KMS-11 (cell line): ENCODE measurements at regions not wholly inside any gene's neighbourhood (a gene's known extent, or its start where the extent isn't known, plus 50 kb on each side); places are given as distances from the start of the nearest gene placed in this dataset.

Experiments
- H2AFZ ChIP-seq: fragments of 200-600 bp; sonication (generic); 2 replicates; pipeline ENCODE4 v1.6.1; 2016; ENCODE audit warnings: antibody characterized with exemption, mixed run types, low read depth
- H3K27ac ChIP-seq: fragments of 200-600 bp; sonication (generic); 2 replicates; pipeline ENCODE4 v1.6.1; 2016; ENCODE audit warnings: mild to moderate bottlenecking, mixed run types
- H3K27me3 ChIP-seq: fragments of 200-600 bp; sonication (generic); 2 replicates; pipeline ENCODE4 v1.6.1; 2017; ENCODE audit warnings: mild to moderate bottlenecking, low read depth, mixed run types, moderate library complexity; ENCODE audit not compliant: insufficient read depth
- H3K36me3 ChIP-seq: fragments of 200-600 bp; sonication (generic); 2 replicates; pipeline ENCODE4 v1.6.1; 2017; ENCODE audit warnings: mild to moderate bottlenecking, mixed run types; ENCODE audit not compliant: insufficient read depth
- H3K4me1 ChIP-seq: fragments of 200-600 bp; sonication (generic); 2 replicates; pipeline ENCODE4 v1.6.1; 2016; ENCODE audit warnings: mild to moderate bottlenecking, low read depth, mixed run types; ENCODE audit not compliant: poor library complexity, severe bottlenecking
- H3K4me2 ChIP-seq: fragments of 200-600 bp; sonication (generic); 2 replicates; pipeline ENCODE4 v1.7.0; 2016; ENCODE audit warnings: mild to moderate bottlenecking, mixed run types
- H3K4me3 ChIP-seq: fragments of 200-600 bp; sonication (generic); IDR thresholded peaks from 2 replicates; pipeline ENCODE4 v1.6.1; 2017; ENCODE audit warnings: low read depth, low read length, mixed read lengths; ENCODE audit not compliant: insufficient read depth
- H3K79me2 ChIP-seq: fragments of 200-600 bp; sonication (generic); 2 replicates; pipeline ENCODE4 v1.6.1; 2016; ENCODE audit warnings: low read depth, mixed run types; ENCODE audit not compliant: insufficient read depth
- H3K9ac ChIP-seq: fragments of 200-600 bp; sonication (generic); 2 replicates; pipeline ENCODE4 v1.6.1; 2016; ENCODE audit warnings: mild to moderate bottlenecking, mixed run types
- H4K20me1 ChIP-seq: fragments of 200-600 bp; sonication (generic); 2 replicates; pipeline ENCODE4 v1.6.1; 2016; ENCODE audit warnings: mild to moderate bottlenecking, mixed run types; ENCODE audit not compliant: insufficient read depth
- CTCF ChIP-seq: fragments of 200-600 bp; sonication (generic); conservative IDR thresholded peaks from 2 replicates; pipeline ENCODE4 v1.6.1; 2017; ENCODE audit warnings: low read depth, mild to moderate bottlenecking, antibody characterized with exemption, low read length, moderate library complexity, mixed read lengths

GRCh38 chr5:125704888-125705287 is 718.3 kb upstream of the GRAMD2B start:
- H3K4me3 ChIP-seq = no peak overlapping the region
- no peaks in the 10 kb centered on the region for H3K36me3 ChIP-seq
- no peak overlapping the region for H2AFZ ChIP-seq
- H3K27ac ChIP-seq = no peak overlapping the region
- no peaks in the 10 kb centered on the region for H3K27me3 ChIP-seq
- H4K20me1 ChIP-seq = no peaks in the 10 kb centered on the region
- no peak for TF ChIP-seq CTCF
- H3K9ac ChIP-seq = no peak overlapping the region
- no peaks in the 10 kb centered on the region for H3K79me2 ChIP-seq
- H3K4me2 ChIP-seq = no peak overlapping the region
- no peaks in the 10 kb centered on the region for H3K4me1 ChIP-seq

GRCh38 chr5:125708583-125708982 is 714.6 kb upstream of the GRAMD2B start:
- H3K27me3 ChIP-seq = no peaks in the 10 kb centered on the region
- no peak overlapping the region for H3K4me3 ChIP-seq
- no peaks in the 10 kb centered on the region for H3K4me1 ChIP-seq
- TF ChIP-seq CTCF = no peak
- H4K20me1 ChIP-seq = no peaks in the 10 kb centered on the region
- no peak overlapping the region for H3K27ac ChIP-seq
- H3K79me2 ChIP-seq = no peaks in the 10 kb centered on the region
- H3K4me2 ChIP-seq = no peak overlapping the region
- no peaks in the 10 kb centered on the region for H3K36me3 ChIP-seq
- H2AFZ ChIP-seq = no peak overlapping the region
- no peak overlapping the region for H3K9ac ChIP-seq

GRCh38 chr5:125710745-125711144 is 712.5 kb upstream of the GRAMD2B start:
- Histone ChIP-seq H3K36me3 (no peaks in the 10 kb centered on the region), H3K4me2 (no peak overlapping the region), H3K27ac (no peak overlapping the region), H3K4me3 (no peak overlapping the region), H4K20me1 (no peaks in the 10 kb centered on the region), H3K27me3 (no peaks in the 10 kb centered on the region), H3K79me2 (no peaks in the 10 kb centered on the region), H3K4me1 (no peaks in the 10 kb centered on the region), H3K9ac (no peak overlapping the region), H2AFZ (no peak overlapping the region)
- TF ChIP-seq CTCF = no peak

DNA sequence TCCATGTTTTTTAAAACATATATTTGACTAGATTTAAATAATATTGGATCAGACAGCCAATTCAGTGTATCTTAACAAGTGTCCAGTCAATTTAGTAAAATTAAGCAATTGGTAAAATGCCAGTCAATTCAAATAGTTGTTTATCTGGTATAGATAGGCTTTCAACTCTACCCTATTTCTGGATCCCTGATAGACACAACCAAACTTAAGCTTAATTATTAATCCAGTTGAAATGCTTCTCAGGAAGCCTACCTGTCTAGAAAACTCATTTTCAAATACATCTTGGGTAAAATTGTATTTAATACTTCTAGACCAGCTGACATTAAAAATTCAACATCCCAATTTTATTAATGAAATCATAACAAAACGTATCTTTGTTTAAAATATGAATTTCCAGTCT is 710.8 kb upstream of the GRAMD2B start:
- Histone ChIP-seq H3K9ac (no peak overlapping the region), H3K27ac (no peak overlapping the region), H3K4me2 (no peak overlapping the region), H3K4me3 (no peak overlapping the region), H3K79me2 (no peaks in the 10 kb centered on the region), H3K27me3 (no peaks in the 10 kb centered on the region), H4K20me1 (no peaks in the 10 kb centered on the region), H3K4me1 (no peaks in the 10 kb centered on the region), H2AFZ (no peak overlapping the region), H3K36me3 (no peaks in the 10 kb centered on the region)
- no peak for TF ChIP-seq CTCF
